ENCODE measurements at regions not wholly inside any gene's neighbourhood (a gene's known extent, or its start where the extent isn't known, plus 50 kb on each side); places are given as distances from the start of the nearest gene placed in this dataset.

GRCh38 chr17:5788266-5788900 is 204.1 kb upstream of the NLRP1 start:
- FAIRE-seq (no peak), DNase-seq (ENCODE audit: insufficient read length, low spot score) (no peak)
- TF ChIP-seq POLR2AphosphoS5 (IDR thresholded peaks at IDR 0.05; ENCODE audit: low read depth, low read length) (no peak), POU2F2 (IDR thresholded peaks at IDR 0.05; ENCODE audit: low read depth, low read length) (no peak), POLR2A (IDR thresholded peaks at IDR 0.05; ENCODE audit: low read depth, low read length) (no peak), SPI1 (IDR thresholded peaks at IDR 0.05; ENCODE audit: low read depth, low read length) (no peak), PAX5 (IDR thresholded peaks at IDR 0.05; ENCODE audit: insufficient read depth, low read length, severe bottlenecking) (no peak), TAF1 (IDR thresholded peaks at IDR 0.05; ENCODE audit: low read depth, low read length) (no peak)

- FAIRE-seq: no peak
Measured at GRCh38 chr17:5789528-5789927, 205.2 kb upstream of the NLRP1 start.

GRCh38 chr17:5793157-5793556 is 208.8 kb upstream of the NLRP1 start:
- TF ChIP-seq POLR2A (IDR thresholded peaks at IDR 0.05; ENCODE audit: low read depth, low read length) (no peak), POLR2AphosphoS5 (IDR thresholded peaks at IDR 0.05; ENCODE audit: low read depth, low read length) (no peak), PAX5 (IDR thresholded peaks at IDR 0.05; ENCODE audit: insufficient read depth, low read length, severe bottlenecking) (no peak), SPI1 (IDR thresholded peaks at IDR 0.05; ENCODE audit: low read depth, low read length) (no peak), TAF1 (IDR thresholded peaks at IDR 0.05; ENCODE audit: low read depth, low read length) (no peak), POU2F2 (IDR thresholded peaks at IDR 0.05; ENCODE audit: low read depth, low read length) (no peak)
- DNase-seq (ENCODE audit: insufficient read length, low spot score) (no peak), FAIRE-seq (no peak)

More at GRCh38 chr17:5789528-5789927, 205.2 kb upstream of the NLRP1 start:
- no peak for TF ChIP-seq POU2F2 (IDR thresholded peaks at IDR 0.05; ENCODE audit: low read depth, low read length)
- TF ChIP-seq SPI1 (IDR thresholded peaks at IDR 0.05; ENCODE audit: low read depth, low read length): no peak
- no peak for TF ChIP-seq POLR2AphosphoS5 (IDR thresholded peaks at IDR 0.05; ENCODE audit: low read depth, low read length)
- TF ChIP-seq PAX5 (IDR thresholded peaks at IDR 0.05; ENCODE audit: insufficient read depth, low read length, severe bottlenecking): no peak
- TF ChIP-seq TAF1 (IDR thresholded peaks at IDR 0.05; ENCODE audit: low read depth, low read length): no peak
- TF ChIP-seq POLR2A (IDR thresholded peaks at IDR 0.05; ENCODE audit: low read depth, low read length): no peak
- no peak for DNase-seq (ENCODE audit: insufficient read length, low spot score)

GRCh38 chr17:5793899-5794298 is 209.6 kb upstream of the NLRP1 start:
- FAIRE-seq: no peak
- DNase-seq (ENCODE audit: insufficient read length, low spot score): no peak
- no peak for TF ChIP-seq TAF1 (IDR thresholded peaks at IDR 0.05; ENCODE audit: low read depth, low read length)
- TF ChIP-seq PAX5 (IDR thresholded peaks at IDR 0.05; ENCODE audit: insufficient read depth, low read length, severe bottlenecking): no peak
- no peak for TF ChIP-seq POLR2A (IDR thresholded peaks at IDR 0.05; ENCODE audit: low read depth, low read length)
- TF ChIP-seq POU2F2 (IDR thresholded peaks at IDR 0.05; ENCODE audit: low read depth, low read length): no peak
- no peak for TF ChIP-seq SPI1 (IDR thresholded peaks at IDR 0.05; ENCODE audit: low read depth, low read length)
- TF ChIP-seq POLR2AphosphoS5 (IDR thresholded peaks at IDR 0.05; ENCODE audit: low read depth, low read length): no peak

GRCh38 chr17:5794385-5794784 is 210.1 kb upstream of the NLRP1 start:
- no peak for DNase-seq (ENCODE audit: insufficient read length, low spot score)
- FAIRE-seq: no peak
- TF ChIP-seq SPI1 (IDR thresholded peaks at IDR 0.05; ENCODE audit: low read depth, low read length) (no peak), TAF1 (IDR thresholded peaks at IDR 0.05; ENCODE audit: low read depth, low read length) (no peak), POLR2A (IDR thresholded peaks at IDR 0.05; ENCODE audit: low read depth, low read length) (no peak), POU2F2 (IDR thresholded peaks at IDR 0.05; ENCODE audit: low read depth, low read length) (no peak), POLR2AphosphoS5 (IDR thresholded peaks at IDR 0.05; ENCODE audit: low read depth, low read length) (no peak), PAX5 (IDR thresholded peaks at IDR 0.05; ENCODE audit: insufficient read depth, low read length, severe bottlenecking) (no peak)

- FAIRE-seq (no peak), DNase-seq (ENCODE audit: insufficient read length, low spot score) (no peak)
- TF ChIP-seq POLR2AphosphoS5 (IDR thresholded peaks at IDR 0.05; ENCODE audit: low read depth, low read length): no peak
- no peak for TF ChIP-seq TAF1 (IDR thresholded peaks at IDR 0.05; ENCODE audit: low read depth, low read length)
- TF ChIP-seq SPI1 (IDR thresholded peaks at IDR 0.05; ENCODE audit: low read depth, low read length): no peak
- no peak for TF ChIP-seq PAX5 (IDR thresholded peaks at IDR 0.05; ENCODE audit: insufficient read depth, low read length, severe bottlenecking)
- no peak for TF ChIP-seq POLR2A (IDR thresholded peaks at IDR 0.05; ENCODE audit: low read depth, low read length)
- TF ChIP-seq POU2F2 (IDR thresholded peaks at IDR 0.05; ENCODE audit: low read depth, low read length): no peak
Measured at GRCh38 chr17:5794881-5795506, 210.7 kb upstream of the NLRP1 start.

GRCh38 chr17:5797447-5798050 is 213.2 kb upstream of the NLRP1 start:
- no peak for FAIRE-seq
- TF ChIP-seq POLR2A (IDR thresholded peaks at IDR 0.05; ENCODE audit: low read depth, low read length) (no peak), PAX5 (IDR thresholded peaks at IDR 0.05; ENCODE audit: insufficient read depth, low read length, severe bottlenecking) (no peak), POLR2AphosphoS5 (IDR thresholded peaks at IDR 0.05; ENCODE audit: low read depth, low read length) (no peak), TAF1 (IDR thresholded peaks at IDR 0.05; ENCODE audit: low read depth, low read length) (no peak), POU2F2 (IDR thresholded peaks at IDR 0.05; ENCODE audit: low read depth, low read length) (no peak), SPI1 (IDR thresholded peaks at IDR 0.05; ENCODE audit: low read depth, low read length) (no peak)
- DNase-seq (ENCODE audit: insufficient read length, low spot score): no peak

- DNase-seq (ENCODE audit: insufficient read length, low spot score) (no peak), FAIRE-seq (no peak)
- no peak for TF ChIP-seq POLR2AphosphoS5 (IDR thresholded peaks at IDR 0.05; ENCODE audit: low read depth, low read length)
- no peak for TF ChIP-seq POU2F2 (IDR thresholded peaks at IDR 0.05; ENCODE audit: low read depth, low read length)
- TF ChIP-seq POLR2A (IDR thresholded peaks at IDR 0.05; ENCODE audit: low read depth, low read length): no peak
- TF ChIP-seq SPI1 (IDR thresholded peaks at IDR 0.05; ENCODE audit: low read depth, low read length): no peak
- TF ChIP-seq PAX5 (IDR thresholded peaks at IDR 0.05; ENCODE audit: insufficient read depth, low read length, severe bottlenecking): no peak
- no peak for TF ChIP-seq TAF1 (IDR thresholded peaks at IDR 0.05; ENCODE audit: low read depth, low read length)
Measured at GRCh38 chr17:5798094-5798493, 213.8 kb upstream of the NLRP1 start.

GRCh38 chr17:5800131-5800530 is 215.8 kb upstream of the NLRP1 start:
- DNase-seq (ENCODE audit: insufficient read length, low spot score) (no peak), FAIRE-seq (no peak)
- TF ChIP-seq SPI1 (IDR thresholded peaks at IDR 0.05; ENCODE audit: low read depth, low read length): no peak
- TF ChIP-seq POLR2AphosphoS5 (IDR thresholded peaks at IDR 0.05; ENCODE audit: low read depth, low read length): no peak
- TF ChIP-seq POLR2A (IDR thresholded peaks at IDR 0.05; ENCODE audit: low read depth, low read length): no peak
- no peak for TF ChIP-seq POU2F2 (IDR thresholded peaks at IDR 0.05; ENCODE audit: low read depth, low read length)
- no peak for TF ChIP-seq TAF1 (IDR thresholded peaks at IDR 0.05; ENCODE audit: low read depth, low read length)
- no peak for TF ChIP-seq PAX5 (IDR thresholded peaks at IDR 0.05; ENCODE audit: insufficient read depth, low read length, severe bottlenecking)
